Smooth muscle cell of the brain vasculature (primary cell): ENCODE measurements at regions not wholly inside any gene's neighbourhood (a gene's known extent, or its start where the extent isn't known, plus 50 kb on each side); places are given as distances from the start of the nearest gene placed in this dataset.

Experiments
- DNase-seq: peaks from one replicate; pipeline ENCODE4 v3.0.0-alpha.2; 2012; ENCODE audit warnings: low read depth, low spot score

DNA sequence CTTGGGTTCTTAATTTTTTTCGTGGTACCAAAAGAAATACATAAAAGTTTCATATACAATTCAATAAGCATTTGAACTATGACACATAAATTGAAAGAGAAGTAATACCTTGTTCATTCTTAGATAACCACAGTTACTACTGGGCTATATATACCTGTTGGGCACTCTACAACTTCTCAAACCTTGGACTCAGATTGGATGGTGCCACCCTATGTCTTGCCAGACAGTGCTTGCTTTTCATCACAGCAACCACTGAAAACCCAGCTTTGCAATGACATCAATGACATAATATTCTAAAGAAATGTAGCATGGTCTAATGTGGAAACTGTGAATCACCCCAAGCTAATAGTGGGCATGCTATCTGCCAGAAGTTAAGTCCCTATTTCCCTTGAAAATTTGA is 62.8 kb upstream of the DPH5 start:
- DNase-seq = no peak

DNA sequence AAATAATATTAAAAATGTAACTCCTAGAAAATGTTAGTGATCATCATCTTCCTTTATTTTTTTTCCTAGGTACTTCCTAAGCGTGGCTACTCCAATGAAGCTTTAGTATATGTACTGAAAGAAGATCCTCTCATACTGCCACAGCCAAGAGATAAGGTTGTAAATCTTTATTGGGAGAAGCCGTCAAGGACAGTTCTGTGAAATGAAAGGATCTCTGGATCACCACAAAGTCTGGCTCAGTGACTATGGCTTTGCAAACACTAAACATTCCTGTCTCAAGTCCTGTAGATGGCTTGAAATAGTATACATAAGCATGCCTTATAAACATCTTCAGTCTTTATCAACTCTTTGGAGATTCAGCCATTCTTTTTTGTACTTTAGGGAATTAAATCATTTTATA is 61.2 kb upstream of the DPH5 start:
- no peak for DNase-seq

DNA sequence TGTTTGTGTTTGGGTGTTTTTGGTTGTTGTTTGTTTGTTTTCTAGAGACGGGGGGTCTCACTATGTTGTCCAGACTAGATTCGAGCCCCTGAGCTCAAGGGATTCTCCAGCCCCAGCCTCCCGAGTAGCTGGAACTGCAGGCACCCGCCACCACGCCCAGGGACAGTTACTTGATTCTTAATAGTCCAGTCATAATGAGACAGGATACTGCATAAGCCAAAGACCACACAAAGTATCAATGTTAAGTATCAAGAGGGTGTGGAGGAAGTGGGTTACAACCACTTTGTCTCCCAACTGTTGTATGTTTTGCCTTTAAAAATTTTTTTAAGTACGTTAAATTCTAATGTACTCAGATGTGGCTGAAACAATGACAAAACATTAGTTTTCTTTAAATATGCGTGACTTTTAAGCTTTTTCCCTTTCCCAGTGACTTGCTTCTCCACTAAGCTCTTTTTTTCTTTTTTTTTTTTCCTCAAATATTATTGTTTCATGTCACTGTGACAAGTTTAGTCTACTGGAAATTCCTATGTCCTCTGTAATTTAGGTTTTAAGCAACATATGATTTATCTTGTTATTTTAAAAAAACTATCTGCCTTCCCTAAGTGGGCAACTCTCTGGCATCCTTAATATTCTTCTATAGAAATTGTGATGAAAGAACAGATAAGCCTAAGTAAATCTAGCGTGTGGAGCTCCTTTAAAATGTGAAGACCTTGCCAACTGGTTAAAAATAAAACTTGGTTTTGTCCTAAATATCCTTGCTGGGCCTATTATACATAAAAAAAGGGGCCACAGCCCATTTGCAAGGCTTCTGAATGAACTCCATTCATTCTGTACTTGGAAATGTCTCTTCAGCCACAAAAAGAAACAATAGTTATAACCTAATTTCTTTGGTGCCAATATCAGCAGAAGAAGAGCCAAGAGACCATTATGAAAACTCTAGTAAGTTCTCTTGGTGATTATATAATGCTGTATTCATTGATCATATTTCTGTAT is 56.2 kb upstream of the DPH5 start:
- DNase-seq = no peak

DNA sequence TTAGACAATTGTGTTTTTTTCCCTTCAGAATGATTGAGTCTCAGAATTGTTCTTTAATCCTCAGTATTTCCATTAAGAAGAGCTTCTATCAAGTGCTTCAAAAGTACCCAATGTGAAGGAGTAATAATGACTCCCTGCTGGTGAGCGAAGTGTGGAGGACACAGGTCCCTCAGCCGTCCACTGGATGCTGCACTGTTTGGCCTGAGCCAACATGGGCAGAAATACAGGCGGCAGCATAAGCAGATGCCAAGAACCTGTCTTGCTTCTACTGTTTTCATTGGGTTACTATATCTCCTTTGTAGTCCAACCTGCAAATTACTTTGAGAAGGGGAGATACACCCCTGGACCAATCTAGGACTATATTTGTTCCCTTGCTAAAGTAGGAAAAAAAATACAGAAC is 55.3 kb upstream of the DPH5 start:
- no peak for DNase-seq

DNA sequence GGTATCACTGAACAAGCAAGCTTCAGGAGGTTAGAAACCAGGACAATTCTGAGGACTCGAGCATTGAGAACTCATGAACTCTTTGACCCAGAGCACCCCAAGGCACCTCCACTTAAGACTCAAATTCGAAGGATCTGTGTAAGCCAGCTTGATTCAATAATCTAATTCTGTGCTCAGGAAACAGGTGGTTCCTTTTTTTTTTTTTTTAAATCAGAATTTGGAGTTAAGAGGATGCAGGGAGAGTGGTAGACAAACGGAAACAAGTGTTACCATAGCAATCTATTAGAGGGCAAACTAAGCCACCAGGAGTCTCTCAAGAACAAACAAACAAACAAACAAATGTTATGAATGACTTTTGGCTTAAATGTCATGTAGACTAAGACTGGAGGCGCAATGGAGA is 53.8 kb upstream of the DPH5 start:
- no peak for DNase-seq

DNA sequence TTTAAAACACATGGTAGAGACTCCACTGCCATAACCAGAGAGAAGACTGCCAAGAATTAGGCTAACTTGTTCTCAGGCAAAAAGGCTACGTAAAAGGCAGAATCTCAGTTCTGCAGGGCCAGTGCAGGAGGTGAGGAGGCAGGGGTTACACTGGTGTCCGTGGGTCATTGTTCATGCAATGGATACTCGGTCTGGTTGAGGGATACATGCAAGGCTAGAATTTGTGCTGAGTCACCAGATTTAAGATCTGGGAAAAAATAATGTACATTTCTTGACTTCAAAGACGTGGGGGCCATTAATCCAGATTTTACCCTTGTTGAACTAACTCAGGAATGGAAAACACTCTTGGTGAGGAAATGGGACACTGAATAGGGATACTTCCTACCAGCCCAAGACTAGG is 52.3 kb upstream of the DPH5 start:
- DNase-seq = no peak

DNA sequence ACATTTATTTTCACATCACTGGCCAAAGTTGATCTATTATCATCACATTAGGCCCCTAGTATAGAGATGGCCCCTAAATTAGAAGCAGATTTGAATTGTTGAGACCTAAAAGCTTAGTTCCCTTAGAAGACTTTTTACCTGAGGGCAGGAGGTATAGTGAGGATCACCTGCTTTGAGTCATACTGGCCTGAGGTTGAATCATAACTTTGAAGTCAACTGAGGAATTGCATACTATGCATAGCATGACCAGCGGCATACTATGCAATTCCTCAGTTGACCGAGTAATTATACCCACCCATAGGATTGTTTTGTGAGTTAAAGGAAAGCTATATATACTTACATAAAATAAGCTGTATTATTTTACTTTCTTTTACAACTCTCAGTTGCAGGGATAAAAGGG is 50.3 kb upstream of the DPH5 start:
- DNase-seq = no peak
